Upper lobe of left lung (tissue), 6 donors: ENCODE measurements at regions not wholly inside any gene's neighbourhood (a gene's known extent, or its start where the extent isn't known, plus 50 kb on each side); places are given as distances from the start of the nearest gene placed in this dataset.

Source experiments
- ATAC-seq, 2 donors: fragments of 200-7000 bp; cut with Tn5 transposase; one replicate each; pipeline ENCODE4 v1.9.1; 2022; ENCODE audit warnings: mild to moderate bottlenecking in 2 of 2, moderate library complexity in 2 of 2; ENCODE audit not compliant: low FRiP score in 2 of 2
- DNase-seq, 2 donors: peaks; one replicate each; pipeline ENCODE4 v3.0.0-alpha.2; 2019 to 2020
- H3K27ac ChIP-seq, 4 donors: fragments of 200-600 bp; sonication (generic); one replicate each; pipeline ENCODE4 v1.5.1; 2016 to 2019
- H3K27me3 ChIP-seq, 4 donors: fragments of 200-600 bp; sonication (generic); one replicate each; pipeline ENCODE4 v1.5.1; 2017 to 2019
- H3K36me3 ChIP-seq, 4 donors: fragments of 200-600 bp; sonication (generic); one replicate each; pipeline ENCODE4 v1.5.1; 2016 to 2019
- H3K4me1 ChIP-seq, 4 donors: fragments of 200-600 bp; sonication (generic); one replicate each; pipeline ENCODE4 v1.5.1; 2018 to 2019
- H3K4me3 ChIP-seq, 4 donors: fragments of 200-600 bp; sonication (generic); one replicate each; pipeline ENCODE4 v1.5.1; 2017 to 2019; ENCODE audit warnings: mild to moderate bottlenecking in 2 of 4, moderate library complexity in 1 of 4
- H3K9me3 ChIP-seq, 4 donors: fragments of 200-600 bp; sonication (generic); one replicate each; pipeline ENCODE4 v1.5.1; 2018 to 2019
- CTCF ChIP-seq, 6 experiments: fragments of 450-650 bp in 4 of 6; fragments of 200-600 bp in 2 of 6; sonication (generic) in 2 of 6; IDR thresholded peaks; one replicate each; pipeline ENCODE4 v1.5.1; 2016 to 2019; ENCODE audit warnings: antibody characterized with exemption in 6 of 6
- EP300 ChIP-seq, 4 donors: sonication (generic); formaldehyde crosslinking; IDR thresholded peaks; one replicate each; pipeline ENCODE4 v1.5.1; 2017; ENCODE audit warnings: antibody characterized with exemption in 4 of 4, control low read depth in 2 of 4
- POLR2A ChIP-seq, 4 donors: fragments of 450-650 bp; IDR thresholded peaks; one replicate each; pipeline ENCODE4 v1.5.1; 2016 to 2017; ENCODE audit warnings: antibody characterized with exemption in 4 of 4, mild to moderate bottlenecking in 2 of 4
- POLR2AphosphoS5 ChIP-seq, 2 donors: sonication (generic); formaldehyde crosslinking; IDR thresholded peaks; one replicate each; pipeline ENCODE4 v1.5.1; 2017; ENCODE audit warnings: antibody characterized with exemption in 2 of 2
- WGBS, 2 donors: methylation state at CpG; one replicate each; pipeline ENCODE4 v1.1.5; 2017 to 2018; 5-methylcytosine and 5-hydroxymethylcytosine counted together
- donor health status: DM: no; HTN: no; CAD: no; lungs with moderate emphysema.
- donor health status: DM: no; HTN: yes; CAD: no; lungs with severe emphysema.

GRCh38 chr2:220051716-220052115 is 424.3 kb downstream of the SLC4A3 start:
- H3K36me3 ChIP-seq: no peaks in the 10 kb centered on the region
- DNase-seq: no peak
- ATAC-seq: no peak
- no peaks in the 10 kb centered on the region for H3K4me1 ChIP-seq
- H3K9me3 ChIP-seq: peaks cover 0 to 3% (median 0%) of the 10 kb centered on the region in 4 donors
- H3K27me3 ChIP-seq: no peaks in the 10 kb centered on the region
- H3K27ac ChIP-seq: no peak overlapping the region
- TF ChIP-seq POLR2AphosphoS5 (IDR thresholded peaks at IDR 0.05) (no peak), CTCF (IDR thresholded peaks at IDR 0.05) (no peak), EP300 (IDR thresholded peaks at IDR 0.05) (no peak), POLR2A (IDR thresholded peaks at IDR 0.05) (no peak)
- H3K4me3 ChIP-seq: no peak overlapping the region
- 66 to 74% methylated on average over 3 of the region's 3 CpGs for WGBS, 2 donors

DNA sequence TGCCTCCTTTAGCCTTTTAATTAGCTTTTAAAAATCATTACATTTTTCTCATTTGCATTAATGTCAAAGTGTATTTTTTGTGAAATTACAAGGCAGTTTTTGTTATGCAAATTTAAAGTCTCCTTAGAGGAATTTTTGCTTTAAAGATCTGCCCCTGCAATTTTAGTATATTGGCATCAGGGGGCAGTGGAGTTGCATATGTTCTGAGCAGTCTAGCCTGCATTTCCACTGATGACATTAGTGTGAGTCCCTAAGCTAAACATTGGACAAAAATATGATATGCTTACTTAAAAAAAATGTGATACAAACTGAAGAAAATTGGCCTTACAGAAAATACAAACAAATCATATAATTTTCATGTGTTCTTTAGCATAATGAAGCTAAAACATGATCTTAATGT is 426.5 kb downstream of the SLC4A3 start:
- DNase-seq (no peak), ATAC-seq (no peak)
- Histone ChIP-seq H3K27me3 (no peaks in the 10 kb centered on the region), H3K27ac (no peak overlapping the region), H3K4me3 (no peak overlapping the region), H3K36me3 (no peaks in the 10 kb centered on the region), H3K9me3 (peaks cover 0 to 3% (median 0%) of the 10 kb centered on the region in 4 donors), H3K4me1 (no peaks in the 10 kb centered on the region)
- TF ChIP-seq CTCF (IDR thresholded peaks at IDR 0.05) (no peak), POLR2AphosphoS5 (IDR thresholded peaks at IDR 0.05) (no peak), POLR2A (IDR thresholded peaks at IDR 0.05) (no peak), EP300 (IDR thresholded peaks at IDR 0.05) (no peak)

DNA sequence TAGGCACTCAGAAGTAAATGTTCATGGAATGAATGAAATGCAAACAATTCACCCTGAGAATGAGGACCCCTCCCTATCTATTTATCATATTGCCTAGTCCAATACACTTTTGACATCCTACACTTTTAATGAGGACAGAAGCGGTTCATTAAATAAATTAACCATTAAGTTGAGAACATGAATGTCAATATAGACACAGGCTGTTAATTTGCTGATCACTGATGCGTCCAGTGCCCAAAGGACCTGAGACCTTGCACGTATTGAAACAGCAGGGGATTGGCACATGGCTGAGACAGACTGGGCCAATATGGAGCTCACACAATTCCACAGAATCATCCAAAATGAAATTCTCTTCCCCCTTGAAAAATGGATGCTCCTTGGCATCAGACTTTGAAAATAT is 430.0 kb downstream of the SLC4A3 start:
- no peak for DNase-seq
- Histone ChIP-seq H3K27ac (no peak overlapping the region), H3K27me3 (no peaks in the 10 kb centered on the region), H3K36me3 (no peaks in the 10 kb centered on the region), H3K4me1 (no peaks in the 10 kb centered on the region), H3K9me3 (peaks cover 0 to 3% (median 0%) of the 10 kb centered on the region in 4 donors), H3K4me3 (no peak overlapping the region)
- WGBS, 2 donors: 84 to 87% methylated on average over 3 of the region's 3 CpGs
- TF ChIP-seq POLR2AphosphoS5 (IDR thresholded peaks at IDR 0.05) (no peak), EP300 (IDR thresholded peaks at IDR 0.05) (no peak), POLR2A (IDR thresholded peaks at IDR 0.05) (no peak), CTCF (IDR thresholded peaks at IDR 0.05) (no peak)
- no peak for ATAC-seq

DNA sequence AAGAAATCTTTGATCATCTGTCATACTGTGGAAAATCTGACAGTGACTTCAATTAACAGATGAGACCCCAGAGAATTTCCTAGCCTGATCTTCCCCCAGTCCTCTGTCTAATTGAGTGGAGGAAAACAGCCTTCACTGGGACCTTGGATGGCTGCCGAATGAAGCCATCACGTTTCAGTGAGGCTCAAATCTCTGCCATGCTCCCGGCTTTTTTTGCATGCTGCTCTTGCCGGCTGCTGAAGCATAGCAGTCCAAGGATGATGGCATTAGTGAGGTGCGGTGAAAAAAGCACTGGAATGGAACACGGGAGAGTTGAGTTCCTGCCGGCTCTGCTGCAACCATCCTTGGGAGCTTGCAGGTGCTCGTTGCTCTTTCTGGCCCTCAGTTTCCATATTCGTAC is 430.5 kb downstream of the SLC4A3 start:
- Histone ChIP-seq H3K9me3 (peaks cover 0 to 3% (median 0%) of the 10 kb centered on the region in 4 donors), H3K27ac (no peak overlapping the region), H3K36me3 (no peaks in the 10 kb centered on the region), H3K4me1 (no peaks in the 10 kb centered on the region), H3K4me3 (no peak overlapping the region), H3K27me3 (no peaks in the 10 kb centered on the region)
- WGBS, 2 donors: 73 to 76% methylated on average over 9 of the region's 9 CpGs
- DNase-seq (no peak), ATAC-seq (no peak)
- no peak for TF ChIP-seq POLR2AphosphoS5 (IDR thresholded peaks at IDR 0.05)
- TF ChIP-seq POLR2A (IDR thresholded peaks at IDR 0.05): no peak
- no peak for TF ChIP-seq EP300 (IDR thresholded peaks at IDR 0.05)

GRCh38 chr2:220064111-220065030 is 436.9 kb downstream of the SLC4A3 start:
- no peak for ATAC-seq
- Histone ChIP-seq H3K36me3 (no peaks in the 10 kb centered on the region), H3K4me1 (no peaks in the 10 kb centered on the region), H3K9me3 (no peaks in the 10 kb centered on the region), H3K27me3 (no peaks in the 10 kb centered on the region), H3K27ac (no peak overlapping the region), H3K4me3 (no peak overlapping the region)
- DNase-seq: no peak
- 48 to 50% methylated on average over 13 of the region's 13 CpGs for WGBS, 2 donors
- TF ChIP-seq CTCF (IDR thresholded peaks at IDR 0.05) (no peak), POLR2A (IDR thresholded peaks at IDR 0.05) (no peak), EP300 (IDR thresholded peaks at IDR 0.05) (no peak), POLR2AphosphoS5 (IDR thresholded peaks at IDR 0.05) (no peak)
